Neural cell (in vitro differentiated cells): ENCODE measurements at regions not wholly inside any gene's neighbourhood (a gene's known extent, or its start where the extent isn't known, plus 50 kb on each side); places are given as distances from the start of the nearest gene placed in this dataset.

Experiments used
- H2AFZ ChIP-seq: fragments of 200-600, 300-800 bp; sonication (generic), shearing (Covaris generic); 2 replicates; pipeline ENCODE4 v1.6.0; 2014; ENCODE audit warnings: low read depth, mild to moderate bottlenecking, antibody characterized with exemption, low read length, moderate library complexity
- H3F3A ChIP-seq: fragments of 200-600 bp; shearing (Covaris generic); 2 replicates; pipeline ENCODE4 v1.6.1; 2016; ENCODE audit warnings: mild to moderate bottlenecking, moderate library complexity, mixed read lengths, antibody characterized with exemption, low read length; ENCODE audit not compliant: insufficient read depth, poor library complexity, severe bottlenecking
- H3K27ac ChIP-seq: fragments of 200-600, 300-800 bp; sonication (generic), shearing (Covaris generic); 2 replicates; pipeline ENCODE4 v1.5.1; 2014; ENCODE audit warnings: mild to moderate bottlenecking, low read length, moderate library complexity
- H3K27me3 ChIP-seq: fragments of 300-800, 200-600 bp; sonication (generic), shearing (Covaris generic); 2 replicates; pipeline ENCODE4 v1.6.0; 2014; ENCODE audit warnings: mild to moderate bottlenecking, low read depth, low read length, moderate library complexity; ENCODE audit not compliant: insufficient read depth
- H3K36me3 ChIP-seq: fragments of 300-800, 200-600 bp; sonication (generic), shearing (Covaris generic); 2 replicates; pipeline ENCODE4 v1.5.1; 2014; ENCODE audit warnings: mild to moderate bottlenecking, antibody characterized with exemption, low read length, moderate library complexity; ENCODE audit not compliant: insufficient read depth
- H3K4me2 ChIP-seq: fragments of 300-800, 200-600 bp; sonication (generic), shearing (Covaris generic); 2 replicates; pipeline ENCODE4 v1.6.0; 2014; ENCODE audit warnings: mild to moderate bottlenecking, low read length
- H3K4me3 ChIP-seq: fragments of 300-800, 200-600 bp; sonication (generic), shearing (Covaris generic); 2 replicates; pipeline ENCODE4 v1.5.1; 2014; ENCODE audit warnings: mild to moderate bottlenecking, low read length, moderate library complexity
- H3K79me2 ChIP-seq: fragments of 200-600 bp; shearing (Covaris generic); replicated peaks from 2 replicates; pipeline ENCODE4 v1.6.0; 2014; ENCODE audit warnings: mild to moderate bottlenecking, low read length, moderate library complexity; ENCODE audit not compliant: insufficient read depth
- H3K9ac ChIP-seq: fragments of 300-800, 200-600 bp; sonication (generic), shearing (Covaris generic); 2 replicates; pipeline ENCODE4 v1.6.1; 2016; ENCODE audit warnings: mild to moderate bottlenecking, low read length, mixed read lengths
- H3K9me2 ChIP-seq: fragments of 200-600 bp; shearing (Covaris generic); 2 replicates; pipeline ENCODE4 v1.6.1; 2016; ENCODE audit warnings: mild to moderate bottlenecking, low read length, mixed read lengths; ENCODE audit not compliant: insufficient read depth
- H3K9me3 ChIP-seq: fragments of 200-600, 300-800 bp; sonication (generic), shearing (Covaris generic); 2 replicates; pipeline ENCODE4 v1.6.1; 2016; ENCODE audit warnings: mild to moderate bottlenecking, mixed run types, low read length, moderate library complexity, mixed read lengths
- H4K20me1 ChIP-seq: fragments of 200-600 bp; shearing (Covaris generic); 2 replicates; pipeline ENCODE4 v1.6.1; 2016; ENCODE audit warnings: mild to moderate bottlenecking, mixed run types; ENCODE audit not compliant: insufficient read depth
- CTCF ChIP-seq: fragments of 450-650 bp; IDR thresholded peaks from 2 replicates; pipeline ENCODE4 v1.5.1; 2014; ENCODE audit warnings: antibody characterized with exemption, mild to moderate bottlenecking, moderate library complexity; ENCODE audit not compliant: poor library complexity, severe bottlenecking
- EP300 ChIP-seq: fragments of 450-650 bp; conservative IDR thresholded peaks from 2 replicates; pipeline ENCODE4 v1.6.1; 2014; ENCODE audit warnings: antibody characterized with exemption, mild to moderate bottlenecking, moderate library complexity; ENCODE audit not compliant: poor library complexity, severe bottlenecking
- EZH2 ChIP-seq: fragments of 200-600, 300-800 bp; shearing (Covaris generic), sonication (generic); IDR thresholded peaks from 2 replicates; pipeline ENCODE4 v1.6.1; 2014; ENCODE audit warnings: antibody characterized with exemption, low read length, borderline replicate concordance, mild to moderate bottlenecking; ENCODE audit not compliant: insufficient read depth, poor library complexity, severe bottlenecking
- MXI1 ChIP-seq: fragments of 450-650 bp; conservative IDR thresholded peaks from 2 replicates; pipeline ENCODE4 v1.6.1; 2014; ENCODE audit warnings: antibody characterized with exemption, mild to moderate bottlenecking; ENCODE audit not compliant: poor library complexity, severe bottlenecking
- POLR2AphosphoS5 ChIP-seq: IDR thresholded peaks from 2 replicates; pipeline ENCODE4 v1.6.1; 2012
- RAD21 ChIP-seq: fragments of 450-650 bp; conservative IDR thresholded peaks from 2 replicates; pipeline ENCODE4 v1.6.1; 2014; ENCODE audit warnings: antibody characterized with exemption, mild to moderate bottlenecking, moderate library complexity
- REST ChIP-seq: IDR thresholded peaks from 2 replicates; pipeline ENCODE4 v1.6.1; 2012; ENCODE audit warnings: borderline replicate concordance
- SMC3 ChIP-seq: fragments of 450-650 bp; conservative IDR thresholded peaks from 2 replicates; pipeline ENCODE4 v1.6.1; 2014; ENCODE audit warnings: antibody characterized with exemption, mild to moderate bottlenecking, moderate library complexity; ENCODE audit not compliant: poor library complexity
- TAF1 ChIP-seq: IDR thresholded peaks from 2 replicates; pipeline ENCODE4 v1.6.1; 2012; ENCODE audit warnings: low read depth

DNA sequence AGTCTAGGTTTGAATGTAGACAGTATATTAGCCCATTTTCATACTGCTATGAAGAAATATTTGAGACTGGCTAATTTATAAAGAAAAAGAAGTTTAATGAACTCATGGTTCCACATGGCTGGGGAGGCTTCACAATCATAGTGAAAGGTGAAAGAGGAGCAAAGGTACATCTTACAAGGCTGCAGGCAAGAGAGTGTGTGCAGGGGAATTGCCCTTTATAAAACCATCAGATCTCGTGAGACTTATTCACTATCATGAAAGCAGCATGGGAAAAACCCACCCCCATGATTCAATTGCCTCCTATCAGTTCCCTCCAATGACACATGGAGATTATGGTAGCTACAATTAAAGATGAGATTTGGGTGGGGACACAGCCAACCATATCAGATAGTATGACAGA lies 440.1 kb upstream of the ARHGEF26 start:
- Histone ChIP-seq H3K27me3 (no peaks in the 10 kb centered on the region), H3K27ac (no peak overlapping the region), H3K4me2 (no peak overlapping the region), H3F3A (no peaks in the 10 kb centered on the region), H3K36me3 (no peaks in the 10 kb centered on the region), H3K9me3 (no peaks in the 10 kb centered on the region), H3K79me2 (no peaks in the 10 kb centered on the region), H2AFZ (no peak overlapping the region), H3K9me2 (no peaks in the 10 kb centered on the region), H3K9ac (no peak overlapping the region), H4K20me1 (no peaks in the 10 kb centered on the region), H3K4me3 (no peak overlapping the region)
- TF ChIP-seq CTCF, result no peak
- no peak for TF ChIP-seq EP300
- TF ChIP-seq SMC3, result no peak
- no peak for TF ChIP-seq POLR2AphosphoS5
- no peak for TF ChIP-seq EZH2
- TF ChIP-seq MXI1, result no peak
- TF ChIP-seq REST, result no peak
- TF ChIP-seq RAD21, result no peak
- no peak for TF ChIP-seq TAF1

DNA sequence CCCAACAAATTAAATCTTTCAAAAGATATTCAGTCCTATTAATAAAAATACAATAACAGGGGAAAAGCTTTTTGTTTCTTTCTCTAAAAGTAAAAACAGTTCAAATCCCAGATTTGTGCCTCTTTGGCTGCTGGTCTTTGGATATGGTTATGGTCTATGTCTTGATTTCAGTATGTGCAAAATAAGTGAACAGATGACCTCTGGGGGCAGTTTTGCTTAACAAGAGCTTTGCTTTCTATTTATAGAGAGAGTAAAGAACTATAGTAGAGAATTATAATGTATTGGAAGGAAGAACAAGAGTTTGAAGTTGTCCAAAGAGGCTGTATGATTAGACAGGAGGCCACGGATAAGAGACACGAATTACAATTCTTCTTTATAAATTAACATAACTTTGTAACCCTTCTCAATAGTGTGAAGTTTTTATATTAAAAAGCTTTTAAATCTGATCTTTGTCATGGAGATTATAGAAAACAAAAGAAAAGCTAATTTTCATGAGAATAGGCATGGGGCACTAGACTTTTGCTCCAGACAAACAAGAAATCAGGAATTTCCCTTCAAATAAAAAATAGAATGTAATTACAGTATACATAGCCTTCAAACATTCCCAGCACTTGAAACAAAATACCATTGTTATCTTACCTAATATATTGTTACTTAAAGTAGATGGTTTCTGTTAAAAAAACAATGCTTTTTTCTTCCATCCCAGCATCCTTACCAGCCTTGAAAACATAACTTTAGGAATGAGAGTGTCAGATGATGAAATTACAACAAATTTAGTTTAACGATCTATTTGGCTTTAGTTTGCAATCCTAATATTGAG lies 432.7 kb upstream of the ARHGEF26 start:
- H3K27me3 ChIP-seq, result no peaks in the 10 kb centered on the region
- no peak overlapping the region for H3K4me2 ChIP-seq
- H3K36me3 ChIP-seq, result no peaks in the 10 kb centered on the region
- H4K20me1 ChIP-seq, result no peaks in the 10 kb centered on the region
- TF ChIP-seq RAD21, result no peak
- H3K27ac ChIP-seq, result no peak overlapping the region
- no peaks in the 10 kb centered on the region for H3K9me3 ChIP-seq
- no peaks in the 10 kb centered on the region for H3K9me2 ChIP-seq
- H3F3A ChIP-seq, result no peaks in the 10 kb centered on the region
- H3K79me2 ChIP-seq, result no peaks in the 10 kb centered on the region
- H2AFZ ChIP-seq, result no peak overlapping the region
- no peak overlapping the region for H3K4me3 ChIP-seq
- no peak overlapping the region for H3K9ac ChIP-seq

- no peaks in the 10 kb centered on the region for H3K79me2 ChIP-seq
- H3K9ac ChIP-seq, result no peak overlapping the region
- no peak overlapping the region for H2AFZ ChIP-seq
- H3K9me2 ChIP-seq, result no peaks in the 10 kb centered on the region
- H3K27me3 ChIP-seq, result no peaks in the 10 kb centered on the region
- TF ChIP-seq SMC3, result no peak
- no peak for TF ChIP-seq EP300
- no peak for TF ChIP-seq REST
- TF ChIP-seq TAF1, result no peak
- no peak for TF ChIP-seq CTCF
- no peak for TF ChIP-seq EZH2
- TF ChIP-seq POLR2AphosphoS5, result no peak
- TF ChIP-seq RAD21, result no peak
- TF ChIP-seq MXI1, result no peak
- H3F3A ChIP-seq, result no peaks in the 10 kb centered on the region
- H3K9me3 ChIP-seq, result no peaks in the 10 kb centered on the region
- no peaks in the 10 kb centered on the region for H4K20me1 ChIP-seq
- H3K4me3 ChIP-seq, result no peak overlapping the region
- H3K4me2 ChIP-seq, result no peak overlapping the region
- no peak overlapping the region for H3K27ac ChIP-seq
- H3K36me3 ChIP-seq, result no peaks in the 10 kb centered on the region
Observed at GRCh38 chr3:153693207-153693606, 428.0 kb upstream of the ARHGEF26 start.
